ENCODE measurements at regions not wholly inside any gene's neighbourhood (a gene's known extent, or its start where the extent isn't known, plus 50 kb on each side); places are given as distances from the start of the nearest gene placed in this dataset.

DNA sequence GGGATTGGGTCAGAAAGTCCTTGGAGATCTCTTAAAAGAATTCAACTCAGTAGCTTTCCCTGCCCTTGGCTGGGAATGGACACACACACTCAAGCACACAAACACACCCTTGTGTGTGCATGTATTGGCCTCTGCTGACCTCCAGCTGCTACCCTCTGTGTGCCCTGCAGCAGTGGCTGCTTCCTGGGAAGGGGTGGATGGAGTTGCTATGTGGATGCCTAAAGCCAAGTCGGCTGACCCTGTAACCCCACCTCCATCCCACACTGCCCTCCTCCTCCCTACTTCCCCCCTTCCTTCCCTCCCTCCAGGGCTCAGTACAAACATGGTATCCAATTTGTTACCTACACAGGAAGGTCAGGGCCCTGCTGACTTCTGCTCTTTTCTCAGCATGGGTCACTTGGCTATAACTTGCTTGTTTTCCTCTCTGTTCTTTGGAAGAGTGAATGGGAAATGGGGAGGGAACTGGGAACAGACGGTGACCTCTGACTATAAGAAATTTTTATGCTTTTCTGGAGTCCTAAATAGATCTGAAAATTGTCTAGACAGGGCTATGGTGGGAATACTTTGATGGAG, 351.6 kb upstream of the TBX3 start:
- TF ChIP-seq CTCF (IDR thresholded peaks at IDR 0.05) (no peak), POLR2A (IDR thresholded peaks at IDR 0.05) (no peak)

Data from lower leg skin (tissue), 3 donors.